ENCODE measurements at regions not wholly inside any gene's neighbourhood (a gene's known extent, or its start where the extent isn't known, plus 50 kb on each side); places are given as distances from the start of the nearest gene placed in this dataset.
"Not testable (repeated sequence)": the region's sequence is repeated elsewhere in the genome, so short reads cannot be mapped to it uniquely, and the experiment has no call there.

GRCh38 chr4:44985938-44986337, 259.6 kb upstream of the GNPDA2 start:
- in situ Hi-C loops (cut with HindIII; ENCODE audit: low sequenced_read_pairs): no loop called here
- no peak for DNase-seq (ENCODE audit: low read depth, low spot score)
- TF ChIP-seq, protein P1, sequence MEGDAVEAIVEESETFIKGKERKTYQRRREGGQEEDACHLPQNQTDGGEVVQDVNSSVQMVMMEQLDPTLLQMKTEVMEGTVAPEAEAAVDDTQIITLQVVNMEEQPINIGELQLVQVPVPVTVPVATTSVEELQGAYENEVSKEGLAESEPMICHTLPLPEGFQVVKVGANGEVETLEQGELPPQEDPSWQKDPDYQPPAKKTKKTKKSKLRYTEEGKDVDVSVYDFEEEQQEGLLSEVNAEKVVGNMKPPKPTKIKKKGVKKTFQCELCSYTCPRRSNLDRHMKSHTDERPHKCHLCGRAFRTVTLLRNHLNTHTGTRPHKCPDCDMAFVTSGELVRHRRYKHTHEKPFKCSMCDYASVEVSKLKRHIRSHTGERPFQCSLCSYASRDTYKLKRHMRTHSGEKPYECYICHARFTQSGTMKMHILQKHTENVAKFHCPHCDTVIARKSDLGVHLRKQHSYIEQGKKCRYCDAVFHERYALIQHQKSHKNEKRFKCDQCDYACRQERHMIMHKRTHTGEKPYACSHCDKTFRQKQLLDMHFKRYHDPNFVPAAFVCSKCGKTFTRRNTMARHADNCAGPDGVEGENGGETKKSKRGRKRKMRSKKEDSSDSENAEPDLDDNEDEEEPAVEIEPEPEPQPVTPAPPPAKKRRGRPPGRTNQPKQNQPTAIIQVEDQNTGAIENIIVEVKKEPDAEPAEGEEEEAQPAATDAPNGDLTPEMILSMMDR (IDR thresholded peaks at IDR 0.05; ENCODE audit: low read depth, low read length): no peak
- no peak overlapping the region for H3K4me3 ChIP-seq (ENCODE audit: low read depth, low read length)

- DNase-seq (ENCODE audit: low read depth, low spot score): no peak
- TF ChIP-seq, protein P1 (IDR thresholded peaks at IDR 0.05; ENCODE audit: low read depth, low read length): no peak
- in situ Hi-C loops (cut with HindIII; ENCODE audit: low sequenced_read_pairs): no loop called here
Observed at GRCh38 chr4:44985152-44985551, 258.8 kb upstream of the GNPDA2 start.

DNA sequence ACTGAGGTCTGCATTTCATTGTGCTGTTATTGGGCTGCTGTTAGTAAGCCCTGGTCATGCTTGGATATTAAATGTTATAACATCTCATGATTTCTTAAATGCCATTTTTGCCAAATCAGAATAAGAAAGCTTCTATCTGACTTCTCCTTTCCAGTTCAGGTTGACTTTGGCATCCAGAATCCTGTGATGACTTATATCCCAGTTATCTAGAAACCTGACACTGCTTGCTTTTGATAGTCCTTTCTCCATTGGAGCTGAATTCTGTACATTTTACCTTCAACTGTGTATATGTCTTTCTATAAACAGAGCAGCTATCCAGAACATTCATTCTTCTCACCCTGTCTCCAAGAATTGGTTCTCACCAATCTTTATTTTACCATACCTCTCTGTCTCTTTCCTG, 257.7 kb upstream of the GNPDA2 start:
- in situ Hi-C loops (cut with HindIII; ENCODE audit: low sequenced_read_pairs): no loop called here
- DNase-seq (ENCODE audit: low read depth, low spot score): no peak
- H3K4me3 ChIP-seq (ENCODE audit: low read depth, low read length): no peak overlapping the region
- TF ChIP-seq, protein P1 (IDR thresholded peaks at IDR 0.05; ENCODE audit: low read depth, low read length): no peak

More at GRCh38 chr4:44985152-44985551, 258.8 kb upstream of the GNPDA2 start:
- H3K4me3 ChIP-seq (ENCODE audit: low read depth, low read length): no peak overlapping the region

DNA sequence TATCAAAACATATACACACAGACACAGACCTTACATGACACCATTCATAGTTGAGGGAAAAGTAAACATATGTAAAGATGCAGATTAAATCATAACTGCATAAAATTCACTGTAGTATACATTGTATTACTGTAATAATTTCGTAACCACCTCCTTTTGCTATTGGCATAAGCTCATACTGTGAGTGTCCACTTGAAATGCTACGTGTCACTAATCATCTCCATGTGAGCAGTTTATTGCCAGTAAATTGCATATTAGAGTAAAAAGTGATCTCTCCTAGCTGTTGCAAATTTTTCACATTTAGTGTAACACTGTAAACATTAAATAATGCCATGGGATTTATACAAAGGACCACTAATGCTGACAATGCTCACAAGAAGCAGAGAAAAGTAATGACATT, 256.7 kb upstream of the GNPDA2 start:
- TF ChIP-seq, protein P1 (IDR thresholded peaks at IDR 0.05; ENCODE audit: low read depth, low read length): no peak
- no peak overlapping the region for H3K4me3 ChIP-seq (ENCODE audit: low read depth, low read length)
- in situ Hi-C loops (cut with HindIII; ENCODE audit: low sequenced_read_pairs): no loop called here
- no peak for DNase-seq (ENCODE audit: low read depth, low spot score)

DNA sequence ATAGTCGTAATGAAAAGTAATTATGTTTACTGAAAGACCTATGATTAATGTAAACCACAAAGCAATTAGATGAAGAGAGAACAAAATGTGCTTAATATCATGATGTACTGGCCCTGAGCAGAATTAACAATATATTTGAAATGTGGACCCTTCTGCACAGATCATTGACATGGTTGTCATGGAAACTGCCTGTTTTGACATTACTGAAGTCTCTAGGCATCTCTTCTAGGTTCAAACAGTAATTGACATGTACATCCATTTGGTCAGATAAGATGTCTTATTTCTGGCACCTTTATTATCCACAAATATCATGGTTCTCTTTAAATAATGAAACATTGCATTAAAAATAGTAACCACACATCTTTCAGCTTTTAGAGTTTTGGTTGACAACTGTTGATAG, 251.7 kb upstream of the GNPDA2 start:
- H3K4me3 ChIP-seq (ENCODE audit: low read depth, low read length): no peak overlapping the region
- DNase-seq (ENCODE audit: low read depth, low spot score): no peak
- in situ Hi-C loops (cut with HindIII; ENCODE audit: low sequenced_read_pairs): no loop called here
- TF ChIP-seq, protein P1 (IDR thresholded peaks at IDR 0.05; ENCODE audit: low read depth, low read length): no peak

DNA sequence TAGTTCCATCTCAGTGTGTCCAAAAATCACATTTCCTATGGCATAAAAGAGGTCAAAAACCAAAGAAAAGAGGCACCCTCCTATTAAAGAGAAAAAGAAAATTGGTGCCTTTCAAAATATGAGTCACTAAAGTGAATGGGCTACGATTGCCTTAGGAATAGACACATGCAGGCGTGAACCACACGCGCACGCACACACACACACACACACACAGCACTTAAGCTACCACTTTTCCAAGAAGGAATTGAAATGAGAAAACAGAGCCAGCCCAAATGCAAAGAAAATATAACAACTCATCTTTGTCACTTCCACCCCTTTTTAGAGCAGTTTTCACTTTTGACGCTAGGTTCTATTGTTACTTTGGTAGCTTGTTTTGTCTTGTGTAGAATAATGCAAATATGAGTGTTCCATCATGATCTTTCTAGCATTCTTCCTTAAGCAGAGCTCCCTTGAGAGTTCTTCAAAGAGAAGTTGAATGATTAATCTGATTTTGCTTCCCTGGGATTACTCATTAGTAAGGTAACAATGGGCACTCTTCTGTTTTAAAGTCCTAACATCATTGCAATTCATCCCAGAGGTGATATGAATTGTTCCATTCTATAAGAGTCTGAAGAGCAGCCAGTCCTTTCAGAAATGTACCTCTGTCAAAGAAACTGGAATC, 239.2 kb upstream of the GNPDA2 start:
- DNase-seq (ENCODE audit: low read depth, low spot score): no peak
- in situ Hi-C loops (cut with HindIII; ENCODE audit: low sequenced_read_pairs): no loop called here
- no peak overlapping the region for H3K4me3 ChIP-seq (ENCODE audit: low read depth, low read length)
- TF ChIP-seq, protein P1 (IDR thresholded peaks at IDR 0.05; ENCODE audit: low read depth, low read length): no peak

GRCh38 chr4:44964086-44964485, 237.7 kb upstream of the GNPDA2 start:
- in situ Hi-C loops (cut with HindIII; ENCODE audit: low sequenced_read_pairs); H3K4me3 ChIP-seq (ENCODE audit: low read depth, low read length); DNase-seq (ENCODE audit: low read depth, low spot score): not testable (repeated sequence)
